HS-5 (cell line): ENCODE measurements at regions not wholly inside any gene's neighbourhood (a gene's known extent, or its start where the extent isn't known, plus 50 kb on each side); places are given as distances from the start of the nearest gene placed in this dataset.
"Not testable (repeated sequence)": the region's sequence is repeated elsewhere in the genome, so short reads cannot be mapped to it uniquely, and the experiment has no call there.

Experiments
- DNase-seq: peaks from one replicate; pipeline ENCODE4 v3.0.0-alpha.2; 2012; ENCODE audit warnings: low read depth

DNA sequence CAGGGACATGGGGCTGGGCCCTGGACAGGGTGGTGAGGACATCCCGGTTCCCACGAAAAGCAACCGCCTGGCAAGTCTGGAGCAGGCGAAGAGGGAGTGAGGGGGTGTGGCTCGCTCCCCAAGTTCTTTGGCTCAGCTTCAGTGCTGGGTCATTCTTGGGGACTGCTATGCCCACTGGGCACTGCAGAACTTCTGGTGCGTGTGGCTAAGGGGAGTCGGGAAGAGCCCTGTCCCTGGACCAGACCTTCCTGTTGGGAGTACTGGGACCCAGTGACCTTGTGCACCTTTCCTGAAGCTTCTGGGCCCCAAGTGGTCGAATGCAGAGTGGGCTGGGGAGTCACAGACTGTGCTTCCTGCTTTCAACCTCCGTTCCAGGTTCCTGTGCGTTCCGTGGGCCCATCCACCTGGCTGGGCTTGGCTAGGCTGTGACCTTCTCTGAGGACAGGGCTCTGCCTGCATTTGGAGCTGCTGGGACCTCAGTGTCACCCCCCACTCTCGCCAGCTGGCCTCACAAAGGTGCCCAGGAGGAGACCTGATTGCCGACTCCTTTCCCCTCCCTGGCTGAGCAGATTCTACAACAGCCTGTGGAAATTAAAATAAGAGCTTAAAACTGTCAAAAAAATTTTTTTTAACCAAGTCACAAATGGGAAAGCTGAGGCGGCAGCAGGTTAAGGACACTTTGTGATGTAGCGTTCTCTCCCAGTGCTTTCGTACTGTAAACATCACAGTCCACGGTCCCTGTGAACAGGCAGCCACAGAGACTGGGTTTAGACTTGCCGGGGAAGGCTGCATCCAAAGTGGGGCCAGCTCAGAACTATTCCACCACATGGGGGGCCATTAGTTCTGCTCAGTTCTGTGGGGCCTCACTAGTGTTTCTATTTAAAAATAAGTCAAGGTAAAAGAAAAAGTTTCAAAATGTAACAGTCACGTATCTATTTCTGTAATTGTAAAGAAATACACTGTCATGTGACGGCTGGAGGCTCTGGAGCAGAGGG lies 63.8 kb upstream of the WNT7B start:
- DNase-seq = no peak

- DNase-seq = no peak
Observed at GRCh38 chr22:46041642-46042041, 64.7 kb upstream of the WNT7B start.

DNA sequence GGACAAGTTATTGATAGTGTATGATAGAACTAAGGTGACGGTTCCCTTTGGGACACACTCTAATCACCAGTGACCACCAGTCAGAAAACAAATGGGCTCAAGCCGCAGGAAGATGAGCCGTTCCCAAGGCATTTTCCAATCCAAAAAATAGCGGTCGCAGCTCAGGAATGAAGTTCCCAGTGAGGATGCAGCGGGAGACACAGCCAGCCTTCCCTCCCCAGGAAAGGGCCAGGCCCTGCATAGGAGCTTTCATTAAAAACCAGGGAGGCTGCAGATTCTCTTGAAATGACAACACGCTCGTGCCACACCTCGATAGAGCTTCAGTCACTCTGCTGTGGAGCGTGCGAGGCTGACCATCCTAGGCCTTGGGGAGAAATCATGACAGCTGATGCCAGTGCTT lies 65.8 kb upstream of the WNT7B start:
- no peak for DNase-seq

DNA sequence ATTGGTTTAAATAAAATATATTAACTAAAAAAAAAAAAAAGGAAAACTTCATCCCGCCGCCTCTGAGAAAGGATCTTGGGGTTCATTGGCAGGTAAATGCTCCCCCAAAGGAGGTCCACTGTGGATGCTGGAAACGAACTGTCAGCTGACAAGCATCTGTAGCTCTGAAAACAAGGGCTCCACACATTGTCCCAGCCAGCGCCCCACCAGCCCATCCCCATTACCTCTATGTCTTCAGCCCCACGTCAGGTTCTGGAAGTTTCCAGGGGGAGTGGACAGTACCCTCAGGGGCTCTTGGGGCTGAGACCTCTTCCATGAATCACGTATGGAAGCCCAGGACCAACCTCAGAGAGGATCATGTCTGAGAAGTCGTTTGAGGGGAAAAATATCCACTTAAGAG lies 66.4 kb upstream of the WNT7B start:
- no peak for DNase-seq

DNA sequence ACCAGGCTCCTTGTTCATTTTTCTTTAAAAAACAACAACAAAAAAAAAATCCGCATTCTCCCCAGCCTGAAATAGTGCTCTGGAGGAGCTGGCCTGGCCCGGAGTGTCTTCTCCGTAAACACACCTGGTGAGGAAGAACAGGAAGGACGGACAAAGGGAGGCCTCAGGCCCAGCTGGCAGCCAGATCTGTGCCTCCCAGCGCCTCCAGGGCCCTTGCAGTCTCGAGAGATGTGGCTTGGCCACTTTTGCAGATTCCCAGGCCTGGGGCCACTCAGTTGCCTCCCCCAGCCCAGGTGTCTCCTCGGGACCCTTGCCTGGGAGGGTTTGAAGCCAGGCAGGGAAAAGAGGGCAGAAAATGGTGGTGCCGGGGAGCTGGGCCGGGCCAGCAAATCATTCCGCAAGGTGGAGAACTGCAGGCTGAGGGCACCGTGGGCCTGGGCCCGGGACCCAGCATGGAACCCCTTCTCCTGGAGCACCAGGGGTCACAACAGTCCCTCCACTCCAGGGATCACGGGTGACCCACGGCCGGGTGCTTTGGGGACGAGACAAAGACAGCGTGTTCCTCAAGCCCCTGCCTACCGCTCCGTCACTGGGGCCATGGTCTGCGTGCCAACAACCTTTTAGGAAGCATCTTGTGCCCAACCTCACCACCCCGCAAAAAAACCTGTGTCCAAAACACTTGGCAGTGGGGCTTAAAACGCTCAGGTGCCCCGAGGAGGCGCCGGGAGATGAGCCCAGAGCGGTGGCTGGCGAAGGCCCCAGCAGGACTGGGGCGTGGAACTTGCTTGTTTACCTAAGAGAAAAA lies 67.1 kb upstream of the WNT7B start:
- no peak for DNase-seq

DNA sequence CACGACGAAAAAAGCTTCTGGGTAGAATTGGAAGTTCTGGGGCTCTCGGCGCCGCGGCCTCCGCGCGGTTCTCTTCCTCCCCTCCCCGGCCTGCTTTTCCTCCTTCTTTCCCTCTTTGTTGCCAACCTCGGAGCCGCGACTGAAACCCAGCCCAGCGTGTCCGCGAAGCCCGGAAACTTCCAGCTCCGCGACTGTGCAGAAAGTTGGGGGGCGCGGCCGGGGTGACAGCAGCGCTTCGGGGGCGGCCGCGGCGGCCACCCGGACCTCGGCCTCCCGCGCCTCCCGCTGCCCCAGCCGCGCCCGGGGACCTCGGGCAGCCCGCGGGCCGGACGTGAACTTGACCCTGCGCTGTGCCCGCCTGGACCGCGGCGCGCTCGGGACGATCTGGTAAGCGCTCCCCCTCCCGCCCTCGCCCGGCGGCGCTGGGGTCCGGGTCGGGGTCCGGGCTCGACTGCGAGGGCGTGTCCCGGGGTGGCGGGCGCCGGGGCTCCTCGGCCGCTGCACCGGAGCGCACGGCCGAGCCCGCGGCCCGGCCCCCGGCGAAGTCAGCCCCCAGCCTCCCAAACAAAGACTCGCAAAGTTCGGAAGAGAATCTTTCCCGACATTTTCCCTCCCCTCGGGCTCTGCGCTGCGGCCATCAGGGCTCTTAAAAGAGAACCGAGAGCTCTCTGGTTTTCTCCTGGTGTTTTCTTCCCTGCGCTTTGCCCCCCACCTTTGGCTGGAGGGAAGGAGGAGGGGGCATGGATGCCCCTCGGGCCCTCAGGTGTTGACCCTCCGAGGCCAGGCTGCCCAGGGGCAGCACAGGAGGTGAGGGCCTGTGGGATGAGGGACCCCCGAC lies 67.9 kb upstream of the WNT7B start:
- no peak for DNase-seq

- no peak for DNase-seq
Observed at GRCh38 chr22:46045459-46046298, 68.7 kb upstream of the WNT7B start.

GRCh38 chr22:46046299-46046685 lies 69.3 kb upstream of the WNT7B start:
- no peak for DNase-seq

DNA sequence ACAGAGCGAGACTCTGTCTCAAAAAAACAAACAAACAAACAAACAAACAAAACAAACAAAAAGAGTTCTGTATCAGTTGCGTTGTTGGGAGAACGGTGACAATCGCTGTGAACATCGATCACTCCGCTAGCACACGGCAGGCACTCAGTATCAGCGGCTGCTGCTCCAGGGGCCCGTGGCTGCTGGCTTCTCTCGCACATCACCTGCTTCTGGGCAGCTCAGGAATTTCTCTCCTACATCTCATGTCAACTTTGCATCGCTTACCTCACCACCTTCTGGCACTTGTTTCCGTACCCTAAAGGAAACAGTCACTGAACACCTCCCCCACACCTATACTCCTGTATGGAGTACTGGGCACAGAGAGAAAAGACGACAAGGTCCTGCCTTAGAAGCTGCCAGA lies 70.3 kb upstream of the WNT7B start:
- DNase-seq = no peak

DNA sequence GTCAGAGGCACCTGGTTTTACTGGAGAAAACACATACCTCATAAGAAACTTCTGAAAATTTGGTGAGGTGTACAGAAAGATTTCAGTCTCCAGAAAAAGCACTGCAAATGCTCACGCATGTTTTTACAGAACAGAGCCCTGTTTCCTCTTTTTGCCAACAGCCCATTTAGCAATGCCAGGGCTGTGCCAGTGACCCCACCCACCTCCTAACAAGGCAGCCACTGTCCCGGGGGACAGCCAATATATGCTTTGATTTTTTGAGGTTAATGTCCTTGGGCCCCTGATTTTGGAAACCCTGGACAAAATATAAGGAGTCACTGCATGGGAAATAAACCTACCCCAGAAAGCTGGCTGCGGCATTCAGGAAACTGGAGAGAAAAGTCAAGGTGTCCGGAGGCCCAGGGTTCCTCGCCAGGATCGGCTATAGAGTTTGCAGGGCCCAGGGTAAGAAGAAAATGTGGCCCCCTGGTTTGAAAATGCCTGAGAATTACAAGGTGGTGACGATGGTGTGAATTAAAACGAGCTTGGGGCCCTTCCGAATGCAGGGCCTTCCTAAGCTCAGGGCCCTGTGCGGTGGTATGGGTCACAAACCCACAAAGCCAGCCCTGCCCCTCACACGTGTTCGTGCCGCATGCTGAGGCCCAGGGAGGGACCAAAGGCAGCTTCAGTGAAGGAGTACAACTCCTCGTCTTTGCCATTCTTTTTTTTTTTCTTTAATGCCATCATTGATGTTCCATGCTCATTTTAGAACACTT lies 71.1 kb upstream of the WNT7B start:
- no peak for DNase-seq

DNA sequence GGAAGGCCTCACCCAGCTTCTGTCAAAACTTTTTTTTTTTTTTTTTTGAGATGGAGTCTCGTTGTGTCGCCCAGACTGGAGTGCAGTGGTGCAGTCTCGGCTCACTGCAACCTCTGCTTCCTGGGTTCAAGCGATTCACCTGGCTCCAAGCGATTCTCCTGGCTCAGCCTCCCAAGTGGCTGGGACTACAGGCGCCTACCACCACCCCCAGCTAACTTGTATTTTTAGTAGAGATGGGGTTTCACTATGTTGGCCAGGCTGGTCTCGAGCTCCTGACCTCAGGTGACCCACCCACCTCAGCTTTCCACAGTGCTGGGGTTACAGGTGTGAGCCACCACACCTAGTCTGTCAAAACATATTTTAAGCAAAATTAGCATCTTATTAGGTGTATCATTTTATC lies 71.7 kb upstream of the WNT7B start:
- not testable (repeated sequence) for DNase-seq

DNA sequence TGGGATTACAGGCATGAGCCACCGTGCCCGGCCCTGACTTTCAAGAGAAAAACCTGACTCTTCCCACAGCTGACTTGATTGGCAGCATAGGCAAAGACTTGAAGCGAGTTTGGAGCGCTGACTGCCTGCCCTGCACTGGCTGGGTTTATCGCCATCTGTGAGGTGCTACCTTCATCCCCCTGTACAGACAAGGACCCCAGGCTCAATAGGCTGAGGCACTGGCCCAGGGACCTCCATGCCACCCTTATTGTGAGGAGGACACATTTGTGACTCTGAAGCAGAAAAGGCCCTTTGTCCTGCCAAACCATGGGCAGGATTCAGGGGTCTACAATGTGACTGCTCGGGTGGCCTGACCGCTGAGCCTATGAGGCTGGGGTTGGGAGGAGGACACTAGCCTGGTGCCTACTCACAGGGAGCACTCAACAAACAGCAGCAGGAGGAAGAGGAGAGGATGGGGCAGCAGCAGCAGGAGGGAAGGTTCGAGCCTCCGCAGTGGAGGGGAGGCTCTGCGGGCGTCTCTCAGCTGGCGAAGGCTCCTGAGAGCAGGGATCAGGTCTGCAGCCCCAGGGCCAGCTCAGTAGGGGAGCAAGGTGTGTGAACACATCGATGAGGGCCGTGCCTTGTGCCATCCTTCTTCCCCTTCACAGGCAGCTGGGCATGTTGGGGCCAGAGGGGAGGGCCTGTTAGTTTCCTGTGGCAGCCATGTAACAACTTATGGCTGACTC lies 72.9 kb upstream of the WNT7B start:
- no peak for DNase-seq

DNA sequence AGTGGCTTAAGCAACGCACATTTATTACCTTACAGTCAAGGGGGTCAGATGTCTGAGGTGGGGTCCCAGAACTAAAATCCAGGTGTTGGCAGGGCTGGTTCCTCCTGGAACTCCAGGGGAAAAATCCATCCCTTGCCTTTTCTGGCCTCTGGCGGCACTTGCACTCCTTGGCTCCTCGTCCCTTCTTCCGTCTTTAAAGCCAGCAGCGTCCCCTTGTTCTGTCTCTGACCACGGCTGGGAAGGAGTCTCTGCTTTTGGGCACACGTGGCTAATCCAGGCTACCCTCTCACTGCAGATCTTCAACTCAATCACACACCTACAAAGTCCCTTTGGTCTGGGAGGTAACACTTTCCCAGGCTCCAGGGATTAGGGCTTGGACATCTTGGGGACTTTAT lies 73.5 kb upstream of the WNT7B start:
- DNase-seq = no peak

- DNase-seq = no peak
Observed at GRCh38 chr22:46050916-46051614, 74.1 kb upstream of the WNT7B start.

GRCh38 chr22:46051646-46052045 lies 74.7 kb upstream of the WNT7B start:
- DNase-seq = no peak

- no peak for DNase-seq
Observed at GRCh38 chr22:46052331-46052771, 75.4 kb upstream of the WNT7B start.

DNA sequence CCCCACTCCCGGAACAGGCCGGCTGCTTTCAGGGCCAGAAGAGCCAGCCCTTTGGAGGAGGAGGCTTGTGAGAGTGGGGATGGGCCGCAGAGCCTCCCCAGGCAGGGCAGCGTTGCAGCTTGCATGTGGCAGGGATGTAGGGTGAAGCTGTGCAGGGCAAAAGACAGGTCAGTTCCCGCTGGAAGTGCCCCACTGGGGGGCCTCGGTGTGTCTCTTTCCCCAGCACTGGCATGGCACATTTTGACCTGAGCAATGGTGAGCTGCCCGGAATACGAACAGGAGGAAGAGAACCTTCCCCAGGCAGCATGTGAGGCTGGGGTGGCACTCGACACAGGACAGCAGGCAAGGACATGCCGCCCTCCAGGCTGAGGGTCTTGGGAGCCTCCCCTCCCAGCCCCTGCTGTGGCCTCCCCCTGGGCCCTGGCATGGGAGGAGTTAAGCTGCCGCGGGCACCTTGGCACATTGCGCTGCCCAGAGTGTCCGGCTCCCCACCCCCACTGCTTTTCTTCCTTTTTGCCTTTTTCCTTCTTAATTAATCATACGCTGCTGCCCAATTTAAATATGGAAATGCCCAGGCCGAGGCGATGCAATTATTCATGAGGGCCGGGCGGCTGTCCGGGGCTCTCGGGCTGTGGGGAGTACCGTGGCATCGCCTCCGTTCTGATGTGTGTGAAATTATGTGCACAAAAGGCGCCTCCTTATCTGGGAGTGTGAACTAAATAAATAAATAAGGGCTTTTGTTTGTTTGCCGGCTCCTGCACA lies 76.0 kb upstream of the WNT7B start:
- DNase-seq = no peak

DNA sequence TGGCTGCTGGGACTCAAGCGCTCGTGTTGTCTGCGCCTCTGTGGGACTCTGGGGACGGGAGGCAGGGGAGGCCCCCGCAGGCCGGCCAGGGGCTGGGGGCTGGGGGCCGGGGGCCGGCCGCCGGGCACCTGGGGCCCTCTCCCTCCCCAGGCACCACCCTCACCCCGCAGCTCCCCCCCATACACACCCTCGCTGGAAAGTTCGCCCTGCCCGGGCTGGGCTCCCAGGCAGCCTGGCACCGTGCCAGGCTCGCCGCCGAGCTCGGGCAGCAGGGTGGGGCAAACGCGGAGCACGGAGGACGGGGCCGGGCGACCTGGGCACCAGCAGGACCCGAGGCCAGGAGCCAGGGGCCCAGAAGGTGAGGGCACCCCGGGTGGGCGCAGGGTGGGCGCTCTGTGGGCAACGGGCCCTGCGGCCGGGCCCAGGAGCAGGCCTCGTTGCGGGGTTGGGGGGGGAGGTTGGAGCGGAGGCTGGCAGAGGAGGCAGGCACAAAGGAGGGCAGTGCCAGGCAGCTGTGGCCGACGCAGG lies 76.7 kb upstream of the WNT7B start:
- DNase-seq = no peak
